ENCODE measurements at regions not wholly inside any gene's neighbourhood (a gene's known extent, or its start where the extent isn't known, plus 50 kb on each side); places are given as distances from the start of the nearest gene placed in this dataset.

DNA sequence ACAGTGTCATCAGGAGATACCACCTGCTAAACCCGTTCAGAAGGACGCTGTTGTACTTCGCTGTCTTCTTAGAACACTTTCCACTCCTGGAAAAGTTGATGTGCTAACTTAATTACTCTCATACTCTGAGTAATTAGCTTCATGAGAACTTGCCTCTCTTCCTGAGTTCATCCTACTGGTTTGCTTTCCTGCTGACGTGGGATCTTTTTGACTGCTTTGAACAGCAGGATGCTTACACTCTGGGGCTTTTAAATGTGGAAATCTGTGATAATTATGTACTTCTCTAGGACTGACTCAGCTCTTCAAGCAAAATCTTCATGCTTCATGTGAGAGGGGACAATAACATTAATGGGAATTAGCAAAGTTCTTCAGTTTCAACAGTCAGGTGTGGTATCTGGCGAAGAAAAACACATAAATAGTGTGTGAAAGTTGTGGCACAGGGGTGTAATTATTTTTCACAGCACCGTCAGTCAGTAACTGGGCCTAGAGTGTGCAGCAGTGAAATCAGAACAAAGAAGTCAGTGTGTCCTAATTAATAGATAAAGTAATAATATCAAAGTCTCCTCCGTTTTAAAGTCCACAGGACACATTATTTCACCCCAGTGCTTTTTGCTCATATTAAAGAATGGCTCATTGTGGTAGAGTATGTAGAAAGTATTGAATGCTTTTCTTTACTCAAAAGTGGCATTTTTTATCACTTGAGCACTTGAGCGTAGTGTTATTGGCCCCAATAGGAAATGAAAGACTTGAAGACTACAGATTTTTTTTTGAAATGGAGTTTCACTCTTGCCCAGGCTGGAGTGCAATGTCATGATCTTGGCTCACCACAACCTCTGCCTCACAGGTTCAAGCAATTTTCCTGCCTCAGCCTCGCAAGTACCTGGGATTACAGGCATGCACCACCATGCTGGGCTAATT is 140.9 kb upstream of the DMRT1 start:
- TF ChIP-seq CTCF (conservative IDR thresholded peaks at IDR 0.05 in 1 of 2, IDR thresholded peaks at IDR 0.05 in 1 of 2; ENCODE audit: low read depth in 1 of 2, low read length in 2 of 2) (no peak), EZH2 (IDR thresholded peaks at IDR 0.05; ENCODE audit: low read length, missing control alignments) (no peak)

All from fibroblast of lung (primary cell).